C4-2B (cell line): ENCODE measurements at regions not wholly inside any gene's neighbourhood (a gene's known extent, or its start where the extent isn't known, plus 50 kb on each side); places are given as distances from the start of the nearest gene placed in this dataset.

Experiments used
- H3K27ac ChIP-seq: fragments of 450-650 bp; 2 replicates; pipeline ENCODE4 v1.5.1; 2017
- CTCF ChIP-seq: fragments of 450-650 bp; conservative IDR thresholded peaks from 2 replicates; pipeline ENCODE4 v1.5.1; 2017; ENCODE audit warnings: mild to moderate bottlenecking
- ZFX ChIP-seq: fragments of 450-650 bp; IDR thresholded peaks from 2 replicates; pipeline ENCODE4 v1.6.1; 2017

- no peak for TF ChIP-seq CTCF
- no peak for TF ChIP-seq ZFX
- H3K27ac ChIP-seq, result no peak overlapping the region
Measured at GRCh38 chr6:28643017-28643740, 117.5 kb downstream of the GPX5 start.

- TF ChIP-seq CTCF (no peak), ZFX (no peak)
Measured at GRCh38 chr6:28646650-28647049, 121.0 kb downstream of the GPX5 start.

GRCh38 chr6:28648035-28648877 is 122.6 kb downstream of the GPX5 start:
- H3K27ac ChIP-seq, result peak overlapping the region; percentile 53

More at GRCh38 chr6:28646650-28647049, 121.0 kb downstream of the GPX5 start:
- H3K27ac ChIP-seq, result no peak overlapping the region

GRCh38 chr6:28648878-28649375 is 123.2 kb downstream of the GPX5 start:
- TF ChIP-seq ZFX (no peak), CTCF (no peak)
- peak overlapping the region; percentile 53 for H3K27ac ChIP-seq

More at GRCh38 chr6:28648035-28648877, 122.6 kb downstream of the GPX5 start:
- TF ChIP-seq CTCF (no peak), ZFX (no peak)

GRCh38 chr6:28651161-28651560 is 125.5 kb downstream of the GPX5 start:
- H3K27ac ChIP-seq, result no peak overlapping the region
- TF ChIP-seq CTCF, result no peak
- TF ChIP-seq ZFX, result no peak

- H3K27ac ChIP-seq, result no peak overlapping the region
- TF ChIP-seq CTCF (no peak), ZFX (no peak)
Measured at GRCh38 chr6:28653876-28654275, 128.2 kb downstream of the GPX5 start.

- no peak for TF ChIP-seq ZFX
- TF ChIP-seq CTCF, result no peak
- no peak overlapping the region for H3K27ac ChIP-seq
Measured at GRCh38 chr6:28655164-28655563, 129.5 kb downstream of the GPX5 start.
